ENCODE measurements at regions not wholly inside any gene's neighbourhood (a gene's known extent, or its start where the extent isn't known, plus 50 kb on each side); places are given as distances from the start of the nearest gene placed in this dataset.

GRCh38 chr18:49697049-49697448, 116.3 kb downstream of the ACAA2 start:
- no peak overlapping the region for H3K4me3 ChIP-seq (ENCODE audit: low read depth, low read length)
- no peak for TF ChIP-seq CTCF (IDR thresholded peaks at IDR 0.05; ENCODE audit: insufficient read depth, low read depth, low read length)
- H3K36me3 ChIP-seq (ENCODE audit: control insufficient read depth, insufficient read depth, low read length) = no peaks in the 10 kb centered on the region
- CTCF ChIA-PET = interaction anchor here (0.7 to 0.8 kb wide), 2 partner anchors 9 to 18 kb away, joined by 3 read pairs; no protein-coding TSS in a partner anchor
- DNase-seq (ENCODE audit: low read depth) = no peak
- no peaks in the 10 kb centered on the region for H3K27me3 ChIP-seq (ENCODE audit: control insufficient read depth, insufficient read depth, low read length)
- POLR2A ChIA-PET = no interaction called here

GRCh38 chr18:49694402-49694801, 118.9 kb downstream of the ACAA2 start:
- POLR2A ChIA-PET = no interaction called here
- no peak for DNase-seq (ENCODE audit: low read depth)
- no peaks in the 10 kb centered on the region for H3K27me3 ChIP-seq (ENCODE audit: control insufficient read depth, insufficient read depth, low read length)

GRCh38 chr18:49693717-49694005, 119.7 kb downstream of the ACAA2 start:
- CTCF ChIA-PET = no interaction called here
- Histone ChIP-seq H3K36me3 (ENCODE audit: control insufficient read depth, insufficient read depth, low read length) (no peaks in the 10 kb centered on the region), H3K27me3 (ENCODE audit: control insufficient read depth, insufficient read depth, low read length) (no peaks in the 10 kb centered on the region), H3K4me3 (ENCODE audit: low read depth, low read length) (no peak overlapping the region)
- POLR2A ChIA-PET = no interaction called here
- DNase-seq (ENCODE audit: low read depth) = no peak
- no peak for TF ChIP-seq CTCF (IDR thresholded peaks at IDR 0.05; ENCODE audit: insufficient read depth, low read depth, low read length)

More at GRCh38 chr18:49694402-49694801, 118.9 kb downstream of the ACAA2 start:
- no peak for TF ChIP-seq CTCF (IDR thresholded peaks at IDR 0.05; ENCODE audit: insufficient read depth, low read depth, low read length)
- Histone ChIP-seq H3K36me3 (ENCODE audit: control insufficient read depth, insufficient read depth, low read length) (no peaks in the 10 kb centered on the region), H3K4me3 (ENCODE audit: low read depth, low read length) (no peak overlapping the region)
- CTCF ChIA-PET = no interaction called here

GRCh38 chr18:49692906-49693716, 120.2 kb downstream of the ACAA2 start:
- H3K36me3 ChIP-seq (ENCODE audit: control insufficient read depth, insufficient read depth, low read length) = no peaks in the 10 kb centered on the region

GRCh38 chr18:49691177-49691608, 122.1 kb downstream of the ACAA2 start:
- Histone ChIP-seq H3K4me3 (ENCODE audit: low read depth, low read length) (no peak overlapping the region), H3K36me3 (ENCODE audit: control insufficient read depth, insufficient read depth, low read length) (no peaks in the 10 kb centered on the region), H3K27me3 (ENCODE audit: control insufficient read depth, insufficient read depth, low read length) (no peaks in the 10 kb centered on the region)
- TF ChIP-seq CTCF (IDR thresholded peaks at IDR 0.05; ENCODE audit: insufficient read depth, low read depth, low read length) = no peak
- peak; percentile 76 for DNase-seq (ENCODE audit: low read depth)
- ChIA-PET CTCF (interaction anchor here (0.7 kb wide), 1 partner anchor 16 kb away, joined by 3 read pairs; no protein-coding TSS in a partner anchor), POLR2A (no interaction called here)

More at GRCh38 chr18:49692906-49693716, 120.2 kb downstream of the ACAA2 start:
- Histone ChIP-seq H3K27me3 (ENCODE audit: control insufficient read depth, insufficient read depth, low read length) (no peaks in the 10 kb centered on the region), H3K4me3 (ENCODE audit: low read depth, low read length) (no peak overlapping the region)
- TF ChIP-seq CTCF (IDR thresholded peaks at IDR 0.05; ENCODE audit: insufficient read depth, low read depth, low read length) = no peak
- no peak for DNase-seq (ENCODE audit: low read depth)
- CTCF ChIA-PET = no interaction called here
- POLR2A ChIA-PET = no interaction called here

Measured in BJ (cell line).